GM21576 (cell line): ENCODE measurements at regions not wholly inside any gene's neighbourhood (a gene's known extent, or its start where the extent isn't known, plus 50 kb on each side); places are given as distances from the start of the nearest gene placed in this dataset.

ENCODE experiments used
- ATAC-seq: cut with Tn5 transposase; IDR thresholded peaks from one replicate; pipeline ENCODE4 v1.9.1; 2021; ENCODE audit warnings: mild to moderate bottlenecking, moderate library complexity; ENCODE audit not compliant: unreplicated experiment

- ATAC-seq: no peak
These were observed 77.1 kb upstream of the PRR16 start for GRCh38 chr5:120386981-120387380.

- peak; percentile 54 for ATAC-seq
These were observed 75.9 kb upstream of the PRR16 start for GRCh38 chr5:120388016-120388781.

DNA sequence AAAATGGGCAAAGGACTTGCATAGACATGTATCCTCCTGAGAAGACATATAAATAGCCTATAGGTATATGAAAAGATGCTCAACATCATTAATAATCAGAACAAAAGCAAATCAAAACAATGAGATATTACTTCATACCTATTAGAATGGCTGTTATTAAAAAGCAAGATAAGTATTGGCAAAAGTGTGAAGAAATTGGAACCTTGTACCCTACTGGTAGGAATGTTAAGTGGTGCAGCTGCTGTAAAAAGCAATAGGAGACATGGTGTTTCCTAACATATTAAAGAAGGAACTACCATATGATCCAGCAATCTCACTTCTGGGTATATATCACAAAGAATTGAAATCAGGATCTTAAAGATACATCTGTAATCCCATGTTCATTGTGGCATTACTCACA, 69.8 kb upstream of the PRR16 start:
- ATAC-seq: no peak

DNA sequence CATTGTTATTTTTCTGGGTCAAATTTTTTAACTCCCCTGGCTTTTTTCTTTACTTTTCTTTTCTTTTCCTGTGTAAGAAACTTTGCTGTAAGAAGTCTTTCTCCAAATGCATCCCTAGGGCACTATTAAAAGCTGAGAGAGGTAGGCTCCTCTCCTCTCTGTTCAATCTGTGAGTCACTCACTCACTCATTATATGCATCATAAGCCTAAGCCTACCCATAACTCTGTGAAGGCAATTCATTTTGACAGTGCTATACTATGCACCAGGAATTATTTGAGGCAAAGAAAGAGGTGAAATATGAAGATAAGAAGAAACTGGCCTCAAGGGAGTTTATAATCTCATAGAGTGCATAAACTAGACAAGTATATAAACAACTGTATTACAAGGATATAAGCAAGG, 67.9 kb upstream of the PRR16 start:
- no peak for ATAC-seq

DNA sequence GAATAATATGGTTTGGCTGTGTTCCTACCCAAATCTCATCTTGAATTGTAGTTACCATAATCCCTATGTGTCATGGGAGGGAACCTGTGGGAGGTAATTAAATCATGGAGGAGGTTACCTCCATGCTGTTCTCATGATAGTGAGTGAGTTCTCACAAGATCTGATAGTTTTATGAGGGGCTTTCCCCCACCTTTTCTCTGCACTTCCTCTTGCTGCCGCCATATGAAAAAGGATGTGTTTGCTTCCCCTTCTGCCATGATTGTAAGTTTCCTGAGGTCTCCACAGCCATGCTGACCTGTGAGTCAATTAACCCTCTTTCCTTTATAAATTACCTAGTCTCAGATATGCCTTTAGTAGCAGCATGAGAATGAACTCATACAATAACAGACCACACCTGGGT, 63.7 kb upstream of the PRR16 start:
- ATAC-seq: no peak

DNA sequence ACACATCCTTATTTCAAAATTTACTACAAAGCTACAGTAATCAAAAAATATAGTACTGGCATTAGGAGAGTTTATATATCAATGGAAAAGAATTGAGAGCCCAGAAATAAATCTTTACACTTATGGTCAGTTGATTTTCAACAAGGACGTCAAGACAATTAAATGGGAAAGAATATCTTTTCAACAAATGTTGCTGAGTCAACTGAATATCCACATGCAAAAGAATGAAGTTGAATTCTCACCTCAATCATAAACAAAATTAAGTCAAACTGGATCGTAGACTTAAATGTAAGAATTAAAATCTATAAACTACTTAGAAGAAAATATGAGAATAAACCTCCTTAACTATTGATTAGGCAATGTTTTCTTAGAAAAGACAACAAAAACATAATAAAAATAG, 61.5 kb upstream of the PRR16 start:
- no peak for ATAC-seq

DNA sequence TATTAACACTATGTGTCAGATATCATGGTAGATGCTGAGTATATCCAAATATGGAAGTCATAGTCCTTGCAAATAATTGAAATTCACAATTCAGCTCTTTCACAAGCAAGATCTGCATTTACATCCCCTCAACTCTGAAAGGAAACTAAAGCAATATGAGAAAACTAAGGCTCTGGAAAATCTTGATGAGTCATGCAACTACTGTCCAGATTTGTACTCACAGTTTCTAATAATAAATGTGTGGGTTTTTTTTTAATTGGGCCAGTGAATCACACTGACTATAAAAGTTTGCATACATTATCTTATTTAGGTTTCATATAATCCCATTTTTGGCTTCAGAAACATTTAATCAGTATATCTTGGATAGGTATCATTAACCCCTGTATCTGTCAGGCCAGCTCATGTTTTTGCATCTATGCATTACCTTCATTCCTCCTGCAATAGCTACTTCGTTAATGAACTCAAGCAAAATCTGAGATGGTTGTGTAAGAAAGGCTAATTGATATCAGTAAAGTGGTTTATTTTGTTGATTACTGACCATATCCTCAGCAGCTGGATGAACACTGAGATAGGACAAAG, 58.7 kb upstream of the PRR16 start:
- peak; percentile 32 for ATAC-seq

DNA sequence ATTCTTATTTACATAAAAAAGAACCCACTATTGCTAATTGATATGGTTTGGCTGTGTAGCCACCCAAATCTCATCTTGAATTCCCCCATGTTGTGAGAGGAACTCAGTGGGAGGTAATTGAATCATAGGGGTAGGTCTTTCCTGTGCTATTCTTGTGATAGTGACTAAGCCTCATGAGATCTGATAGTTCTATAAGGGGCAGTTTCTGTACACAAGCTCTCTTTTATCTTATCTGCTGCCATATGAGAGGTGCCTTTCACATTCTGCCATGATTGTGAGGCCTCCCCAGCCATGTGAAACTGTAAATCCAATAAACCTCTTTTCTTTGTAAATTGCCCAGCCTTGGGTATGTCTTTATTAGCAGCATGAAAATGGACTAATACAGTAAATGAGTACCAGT, 58.2 kb upstream of the PRR16 start:
- ATAC-seq: peak; percentile 69

DNA sequence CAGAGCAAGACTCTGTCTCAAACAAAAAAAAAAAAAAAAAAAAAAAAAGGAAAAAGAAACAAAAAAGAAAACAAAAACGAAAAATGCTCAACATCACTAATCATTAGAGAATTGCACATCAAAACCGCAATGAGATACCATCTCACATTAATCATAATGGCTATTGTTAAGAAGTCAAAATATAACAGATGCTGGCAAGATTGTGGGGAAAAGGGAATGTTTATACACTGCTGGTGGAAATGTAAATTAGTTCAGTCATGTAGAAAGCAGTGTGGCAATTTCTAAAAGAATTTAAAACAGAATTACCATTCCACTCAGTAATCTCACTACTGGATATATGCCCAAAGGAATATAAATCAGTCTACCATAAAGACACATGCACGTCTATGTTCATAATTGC, 50.4 kb upstream of the PRR16 start:
- ATAC-seq: no peak
